ENCODE measurements at regions not wholly inside any gene's neighbourhood (a gene's known extent, or its start where the extent isn't known, plus 50 kb on each side); places are given as distances from the start of the nearest gene placed in this dataset.

GRCh38 chr2:15692551-15693377 is 101.1 kb downstream of the DDX1 start:
- no peak for TF ChIP-seq SIN3A (IDR thresholded peaks at IDR 0.05; ENCODE audit: borderline replicate concordance, insufficient read depth, low read length)
- no peak for TF ChIP-seq POLR2AphosphoS5 (IDR thresholded peaks at IDR 0.05; ENCODE audit: low read depth, low read length)
- no peak for TF ChIP-seq TAF1 (IDR thresholded peaks at IDR 0.05; ENCODE audit: borderline replicate concordance, insufficient read depth, low read length)
- no peak for TF ChIP-seq REST (IDR thresholded peaks at IDR 0.05; ENCODE audit: insufficient read depth in 1 of 2, low read depth in 2 of 2, low read length in 2 of 2)
- no peak for TF ChIP-seq FOXP2 (optimal IDR thresholded peaks at IDR 0.05; ENCODE audit: borderline replicate concordance, extremely low read depth, extremely low read length, insufficient read depth)
